Endodermal cell (in vitro differentiated cells): ENCODE measurements at regions not wholly inside any gene's neighbourhood (a gene's known extent, or its start where the extent isn't known, plus 50 kb on each side); places are given as distances from the start of the nearest gene placed in this dataset.

Experiments used
- DNase-seq: peaks from one replicate; pipeline ENCODE4 v3.0.0-alpha.2; 2017
- H3K27ac ChIP-seq: 2 replicates; pipeline ENCODE4 v1.5.1; 2013; ENCODE audit warnings: mild to moderate bottlenecking, low read depth, low read length, moderate library complexity
- H3K27me3 ChIP-seq: 2 replicates; pipeline ENCODE4 v1.6.1; 2013; ENCODE audit warnings: mild to moderate bottlenecking, low read length, moderate library complexity; ENCODE audit not compliant: insufficient read depth, control insufficient read depth, poor library complexity, severe bottlenecking
- H3K36me3 ChIP-seq: 2 replicates; pipeline ENCODE4 v1.7.0; 2013; ENCODE audit warnings: mild to moderate bottlenecking, low read length, moderate library complexity; ENCODE audit not compliant: control insufficient read depth, insufficient read depth
- H3K4me1 ChIP-seq: one replicate; pipeline ENCODE4 v1.7.0; 2013; ENCODE audit warnings: low read length; ENCODE audit not compliant: control insufficient read depth, insufficient read depth
- H3K4me3 ChIP-seq: 2 replicates; pipeline ENCODE4 v1.5.1; 2013; ENCODE audit warnings: mild to moderate bottlenecking, low read length, moderate library complexity
- H3K9ac ChIP-seq: 2 replicates; pipeline ENCODE4 v1.6.1; 2013; ENCODE audit warnings: mild to moderate bottlenecking, low read length, moderate library complexity; ENCODE audit not compliant: poor library complexity, severe bottlenecking; ENCODE audit errors: extremely low read depth
- H3K9me3 ChIP-seq: 2 replicates; pipeline ENCODE4 v1.6.1; 2013; ENCODE audit warnings: mild to moderate bottlenecking, low read length, moderate library complexity; ENCODE audit not compliant: control insufficient read depth
- H3K27ac Mint-ChIP-seq: 2 replicates; pipeline ENCODE4 v1.8.0; 2020; ENCODE audit warnings: mixed read lengths
- H3K27me3 Mint-ChIP-seq: 2 replicates; pipeline ENCODE4 v1.8.0; 2021; ENCODE audit warnings: mild to moderate bottlenecking, mixed read lengths; ENCODE audit not compliant: insufficient read depth
- H3K36me3 Mint-ChIP-seq: 2 replicates; pipeline ENCODE4 v1.8.0; 2020; ENCODE audit warnings: low read depth, mixed read lengths
- H3K4me1 Mint-ChIP-seq: 2 replicates; pipeline ENCODE4 v1.8.0; 2020; ENCODE audit warnings: mixed read lengths
- H3K4me3 Mint-ChIP-seq: 2 replicates; pipeline ENCODE4 v1.8.0; 2020; ENCODE audit warnings: mild to moderate bottlenecking, moderate library complexity, mixed read lengths
- H3K9me3 Mint-ChIP-seq: 2 replicates; pipeline ENCODE4 v1.8.0; 2020; ENCODE audit warnings: mild to moderate bottlenecking, mixed read lengths
- WGBS, 2 experiments: methylation state at CpG; one replicate each; pipeline versions ENCODE4 v1.1.5 to v1.1.7; 2013; ENCODE audit warnings: missing lambda C conversion rate in 2 of 2, mixed read lengths in 1 of 2; ENCODE audit not compliant: insufficient coverage in 1 of 2, insufficient read length in 1 of 2; 5-methylcytosine and 5-hydroxymethylcytosine counted together
- TF ChIP-seq, protein P1 (sequence below): fragments of 200-600 bp; sonication (generic); conservative IDR thresholded peaks from 2 replicates; pipeline ENCODE4 v1.5.0; 2021; ENCODE audit warnings: antibody characterized with exemption, mild to moderate bottlenecking

DNA sequence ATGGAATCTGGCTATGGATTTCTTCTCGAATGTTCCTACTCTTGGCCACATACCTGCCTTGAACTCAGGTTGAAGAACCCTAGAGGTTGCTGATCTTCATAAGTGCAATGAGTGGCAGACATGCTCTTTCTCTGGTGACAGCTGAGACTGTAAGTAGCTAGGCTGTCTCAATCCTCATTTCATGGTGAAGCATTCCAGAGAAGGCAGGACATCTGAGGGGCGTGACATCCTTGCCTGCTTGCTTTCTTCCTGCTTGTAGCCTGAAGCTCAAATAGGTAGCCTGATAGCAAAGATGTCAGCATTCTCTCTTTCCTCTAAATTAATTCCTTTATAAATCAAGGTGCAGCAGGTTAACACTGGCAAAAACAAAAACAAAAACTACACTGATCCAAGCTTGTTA lies 114.6 kb upstream of the MAGI3 start:
- H3K4me1 Mint-ChIP-seq, result peaks cover 42% of the 10 kb centered on the region
- H3K9me3 Mint-ChIP-seq, result no peaks in the 10 kb centered on the region
- WGBS, 2 experiments, result 80 to 100% methylated on average over 1 to 2 of the region's 2 CpGs
- DNase-seq, result peak; percentile 61
- no peak overlapping the region for H3K27ac ChIP-seq
- TF ChIP-seq, protein P1, sequence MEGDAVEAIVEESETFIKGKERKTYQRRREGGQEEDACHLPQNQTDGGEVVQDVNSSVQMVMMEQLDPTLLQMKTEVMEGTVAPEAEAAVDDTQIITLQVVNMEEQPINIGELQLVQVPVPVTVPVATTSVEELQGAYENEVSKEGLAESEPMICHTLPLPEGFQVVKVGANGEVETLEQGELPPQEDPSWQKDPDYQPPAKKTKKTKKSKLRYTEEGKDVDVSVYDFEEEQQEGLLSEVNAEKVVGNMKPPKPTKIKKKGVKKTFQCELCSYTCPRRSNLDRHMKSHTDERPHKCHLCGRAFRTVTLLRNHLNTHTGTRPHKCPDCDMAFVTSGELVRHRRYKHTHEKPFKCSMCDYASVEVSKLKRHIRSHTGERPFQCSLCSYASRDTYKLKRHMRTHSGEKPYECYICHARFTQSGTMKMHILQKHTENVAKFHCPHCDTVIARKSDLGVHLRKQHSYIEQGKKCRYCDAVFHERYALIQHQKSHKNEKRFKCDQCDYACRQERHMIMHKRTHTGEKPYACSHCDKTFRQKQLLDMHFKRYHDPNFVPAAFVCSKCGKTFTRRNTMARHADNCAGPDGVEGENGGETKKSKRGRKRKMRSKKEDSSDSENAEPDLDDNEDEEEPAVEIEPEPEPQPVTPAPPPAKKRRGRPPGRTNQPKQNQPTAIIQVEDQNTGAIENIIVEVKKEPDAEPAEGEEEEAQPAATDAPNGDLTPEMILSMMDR, result no peak
- no peaks in the 10 kb centered on the region for H3K9me3 ChIP-seq
- peaks cover 24% of the 10 kb centered on the region for H3K4me1 ChIP-seq
- no peaks in the 10 kb centered on the region for H3K27me3 ChIP-seq
- H3K36me3 Mint-ChIP-seq, result no peaks in the 10 kb centered on the region
- peak overlapping the region; percentile 7 for H3K4me3 ChIP-seq
- H3K27me3 Mint-ChIP-seq, result peaks cover 2% of the 10 kb centered on the region
- no peak overlapping the region for H3K4me3 Mint-ChIP-seq
- no peak overlapping the region for H3K27ac Mint-ChIP-seq
- peak overlapping the region; percentile 4 for H3K9ac ChIP-seq
- no peaks in the 10 kb centered on the region for H3K36me3 ChIP-seq

DNA sequence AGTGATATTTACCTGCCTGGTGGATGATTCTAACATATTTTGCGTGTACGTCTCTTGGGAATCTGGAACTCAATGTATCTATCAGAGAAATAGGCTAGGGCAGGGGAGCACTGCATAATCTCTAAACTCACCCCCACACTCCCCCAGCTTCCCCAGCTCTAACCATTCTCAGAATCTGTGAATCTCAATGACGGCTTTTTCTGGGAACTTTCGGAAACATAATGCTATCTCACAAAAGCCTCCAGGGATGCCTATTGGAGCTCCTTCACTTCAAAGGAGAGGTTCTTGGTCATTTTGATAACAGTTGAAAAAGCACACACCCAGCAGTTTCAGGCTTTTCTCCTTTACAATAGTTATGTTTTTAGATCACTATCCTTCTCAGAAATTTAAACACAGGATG lies 113.8 kb upstream of the MAGI3 start:
- Mint-ChIP-seq H3K36me3 (no peaks in the 10 kb centered on the region), H3K9me3 (no peaks in the 10 kb centered on the region), H3K4me1 (peaks cover 44% of the 10 kb centered on the region), H3K4me3 (no peak overlapping the region), H3K27ac (peak overlapping the region; percentile 12), H3K27me3 (peaks cover 2% of the 10 kb centered on the region)
- peak overlapping the region; percentile 7 for H3K4me3 ChIP-seq
- peaks cover 24% of the 10 kb centered on the region for H3K4me1 ChIP-seq
- no peak overlapping the region for H3K27ac ChIP-seq
- TF ChIP-seq, protein P1, result no peak
- WGBS, 2 experiments, result 49 to 79% methylated on average over 2 to 4 of the region's 4 CpGs
- H3K9me3 ChIP-seq, result no peaks in the 10 kb centered on the region
- H3K36me3 ChIP-seq, result no peaks in the 10 kb centered on the region
- peak overlapping the region; percentile 4 for H3K9ac ChIP-seq
- DNase-seq, result no peak
- no peaks in the 10 kb centered on the region for H3K27me3 ChIP-seq

DNA sequence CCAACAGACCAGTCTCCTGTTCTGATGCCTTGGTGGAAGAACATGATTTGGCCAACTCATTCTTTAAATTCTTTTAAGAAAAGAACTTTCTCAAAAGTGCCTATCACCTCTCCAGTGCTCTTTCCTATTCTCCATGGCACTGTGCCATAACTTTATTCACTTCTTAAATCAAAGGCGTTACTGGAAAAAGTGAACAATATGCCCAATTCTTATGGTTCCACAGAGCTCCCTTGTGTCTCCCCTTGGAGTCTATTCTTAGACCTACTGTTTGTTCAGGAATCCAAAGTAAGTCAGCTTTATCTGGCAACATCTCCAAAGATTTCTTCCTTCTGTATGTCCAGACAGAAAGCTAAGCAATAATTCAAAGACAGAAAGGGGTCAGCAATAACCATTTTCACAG lies 111.9 kb upstream of the MAGI3 start:
- Mint-ChIP-seq H3K36me3 (no peaks in the 10 kb centered on the region), H3K4me3 (no peak overlapping the region), H3K9me3 (no peaks in the 10 kb centered on the region), H3K27ac (no peak overlapping the region), H3K27me3 (peaks cover 2% of the 10 kb centered on the region), H3K4me1 (peaks cover 47% of the 10 kb centered on the region)
- H3K9me3 ChIP-seq, result no peaks in the 10 kb centered on the region
- no peak overlapping the region for H3K9ac ChIP-seq
- TF ChIP-seq, protein P1, result no peak
- no peak overlapping the region for H3K4me3 ChIP-seq
- H3K36me3 ChIP-seq, result no peaks in the 10 kb centered on the region
- no peak for DNase-seq
- WGBS, 2 experiments, result 93 to 94% methylated on average over 1 of the region's 1 CpG
- peaks cover 25% of the 10 kb centered on the region for H3K4me1 ChIP-seq
- H3K27me3 ChIP-seq, result no peaks in the 10 kb centered on the region
- H3K27ac ChIP-seq, result no peak overlapping the region
